Tibial nerve (tissue), 3 donors: ENCODE measurements at regions not wholly inside any gene's neighbourhood (a gene's known extent, or its start where the extent isn't known, plus 50 kb on each side); places are given as distances from the start of the nearest gene placed in this dataset.

Experiments
- CTCF ChIP-seq, 5 experiments: fragments of 200-600 bp in 3 of 5; fragments of 450-650 bp in 2 of 5; sonication (generic) in 3 of 5; IDR thresholded peaks; one replicate each; pipeline ENCODE4 v1.5.1; 2016 to 2019; ENCODE audit warnings: antibody characterized with exemption in 5 of 5, mild to moderate bottlenecking in 3 of 5, moderate library complexity in 2 of 5
- POLR2A ChIP-seq, 2 donors: fragments of 450-650 bp; IDR thresholded peaks; one replicate each; pipeline ENCODE4 v1.6.1; 2017; ENCODE audit warnings: antibody characterized with exemption in 2 of 2, mild to moderate bottlenecking in 2 of 2, moderate library complexity in 2 of 2

DNA sequence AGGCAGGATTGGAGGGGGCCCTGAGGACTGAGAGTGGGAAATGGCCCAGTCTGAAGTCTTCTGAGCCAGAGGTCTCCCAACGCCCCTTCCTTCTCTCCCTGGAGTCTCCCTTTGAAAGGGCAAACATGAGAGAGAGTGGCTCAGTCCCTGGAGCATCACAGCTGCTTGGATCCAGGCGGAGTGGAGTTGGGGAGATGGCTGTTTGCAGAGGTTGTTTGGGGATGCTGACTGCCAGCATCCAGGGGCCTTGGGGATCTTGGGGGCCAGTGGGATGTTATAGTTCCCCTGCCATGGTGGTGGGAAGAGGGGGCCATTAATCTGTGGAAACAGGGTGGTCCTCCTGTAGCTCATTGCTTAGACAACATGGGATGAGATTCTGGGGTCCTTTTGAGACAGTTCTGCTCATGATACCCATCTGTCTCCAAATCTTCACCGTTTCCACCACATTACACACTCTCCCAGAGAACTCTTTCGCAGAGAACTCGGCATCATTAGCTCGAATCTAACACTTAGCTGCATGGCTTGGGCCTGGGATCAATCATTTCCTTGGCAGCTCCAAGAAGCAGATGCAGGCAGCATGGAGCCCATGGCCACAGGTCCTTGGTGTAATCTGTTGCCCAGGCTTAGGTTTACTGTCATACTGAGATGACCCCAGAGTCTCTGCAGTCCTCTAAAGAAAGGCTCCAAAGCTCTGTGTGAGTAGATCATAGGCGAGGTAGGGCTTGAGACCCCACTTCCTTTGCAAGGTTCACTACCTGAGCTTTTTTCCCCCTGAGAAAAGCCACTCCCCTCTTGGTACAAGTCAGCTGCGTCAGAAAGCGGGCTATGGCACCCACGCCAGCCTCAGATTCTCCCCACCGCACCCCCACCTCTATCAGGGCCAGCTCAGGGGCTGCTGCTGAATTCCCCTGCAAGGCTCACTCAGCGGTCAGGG is 54.4 kb upstream of the SH3PXD2B start:
- TF ChIP-seq CTCF (IDR thresholded peaks at IDR 0.05) (no peak), POLR2A (IDR thresholded peaks at IDR 0.05) (no peak)
